H1 (cell line): ENCODE measurements at regions not wholly inside any gene's neighbourhood (a gene's known extent, or its start where the extent isn't known, plus 50 kb on each side); places are given as distances from the start of the nearest gene placed in this dataset.

Source experiments
- CTCF ChIA-PET: fragments of 300-600 bp; sonication (Branson Sonifier 250); formaldehyde crosslinking; loops from one replicate; lab custom pipeline; 2021; ENCODE audit not compliant: partially characterized antibody; lab: Charles Lee
- POLR2A ChIA-PET: fragments of 300-600 bp; sonication (Branson Sonifier 250); formaldehyde crosslinking; loops from one replicate; lab custom pipeline; 2021; ENCODE audit warnings: inconsistent platforms; ENCODE audit not compliant: partially characterized antibody; lab: Charles Lee
- DNase-seq, 2 experiments: peaks; one replicate each; pipeline versions ENCODE4 v3.0.0 to v3.0.0-alpha.2; 2010 to 2022; ENCODE audit warnings: low spot score in 2 of 2, low read depth in 1 of 2, mixed read lengths in 1 of 2
- FAIRE-seq: peaks from 2 replicates; lab custom pipeline; 2011; peaks lifted over from hg19 to GRCh38; lab: Jason Lieb, UNC
- H2AFZ ChIP-seq: 2 replicates; pipeline ENCODE4 v1.8.1; 2012; ENCODE audit warnings: low read length, inconsistent platforms
- H2AK5ac ChIP-seq: 2 replicates; pipeline ENCODE4 v1.6.1; 2013; ENCODE audit warnings: low read depth, low read length
- H2BK120ac ChIP-seq: replicated peaks from 2 replicates; pipeline ENCODE3; 2013; ENCODE audit warnings: low read depth, low read length, inconsistent platforms
- H2BK12ac ChIP-seq: 2 replicates; pipeline ENCODE4 v1.6.1; 2013; ENCODE audit warnings: low read depth, low read length
- H2BK15ac ChIP-seq: 2 replicates; pipeline ENCODE4 v1.6.1; 2013; ENCODE audit warnings: low read length
- H2BK20ac ChIP-seq: 2 replicates; pipeline ENCODE4 v1.6.1; 2013; ENCODE audit warnings: low read length
- H2BK5ac ChIP-seq: 2 replicates; pipeline ENCODE4 v1.6.1; 2013; ENCODE audit warnings: low read depth, low read length
- H3K14ac ChIP-seq: 2 replicates; pipeline ENCODE4 v1.6.1; 2013; ENCODE audit warnings: inconsistent platforms; ENCODE audit not compliant: insufficient read length
- H3K18ac ChIP-seq: 2 replicates; pipeline ENCODE4 v1.6.1; 2013; ENCODE audit warnings: low read length; ENCODE audit errors: extremely low read depth
- H3K23ac ChIP-seq: 2 replicates; pipeline ENCODE4 v1.6.1; 2013; ENCODE audit warnings: inconsistent platforms; ENCODE audit not compliant: insufficient read length
- H3K23me2 ChIP-seq: 2 replicates; pipeline ENCODE4 v1.6.1; 2013; ENCODE audit warnings: low read depth, low read length
- H3K27ac ChIP-seq: 2 replicates; pipeline ENCODE4 v1.6.1; 2011; ENCODE audit warnings: low read depth, low read length, inconsistent platforms
- H3K27me3 ChIP-seq, 4 experiments: replicated peaks in 1 of 4; 1 replicate in 1 of 4; 2 replicates in 3 of 4; pipeline versions ENCODE4 v1.6.1 to v1.8.1; 2011 to 2013; ENCODE audit warnings: low read length in 3 of 4, mild to moderate bottlenecking in 3 of 4, inconsistent platforms in 2 of 4, mixed read lengths in 2 of 4, moderate library complexity in 1 of 4; ENCODE audit not compliant: control insufficient read depth in 3 of 4, insufficient read depth in 3 of 4; ENCODE audit errors: extremely low read depth in 1 of 4
- H3K36me3 ChIP-seq, 4 experiments: 2 replicates each; pipeline versions ENCODE4 v1.6.1 to v1.8.1; 2011 to 2013; ENCODE audit warnings: mild to moderate bottlenecking in 4 of 4, low read length in 3 of 4, moderate library complexity in 2 of 4, control low read depth in 1 of 4, inconsistent platforms in 1 of 4; ENCODE audit not compliant: insufficient read depth in 4 of 4, control insufficient read depth in 2 of 4
- H3K4ac ChIP-seq: replicated peaks from 2 replicates; pipeline ENCODE3; 2013; ENCODE audit warnings: low read length, low read depth, mixed read lengths, inconsistent platforms; ENCODE audit not compliant: insufficient read length
- H3K4me1 ChIP-seq, 4 experiments: replicated peaks in 1 of 4; 1 replicate in 1 of 4; 2 replicates in 3 of 4; pipeline versions ENCODE4 v1.6.1 to v1.8.1; 2011 to 2013; ENCODE audit warnings: low read length in 3 of 4, inconsistent platforms in 2 of 4, mixed read lengths in 1 of 4; ENCODE audit not compliant: insufficient read depth in 4 of 4, control insufficient read depth in 3 of 4
- H3K4me2 ChIP-seq, 2 experiments: 2 replicates each; pipeline versions ENCODE4 v1.6.1 to v1.8.1; 2011 to 2013; ENCODE audit warnings: low read depth in 2 of 2, low read length in 2 of 2, control low read depth in 1 of 2, inconsistent platforms in 1 of 2, mild to moderate bottlenecking in 1 of 2; ENCODE audit not compliant: insufficient read depth in 1 of 2
- H3K4me3 ChIP-seq, 4 experiments: fragments of 200-600, 300-600 bp in 1 of 4; sonication (generic), shearing (Covaris generic), sonication (Bioruptor Twin) in 1 of 4; 2 replicates each; pipeline versions ENCODE4 v1.5.1 to v1.8.1; 2011 to 2016; ENCODE audit warnings: low read length in 4 of 4, low read depth in 3 of 4, control low read depth in 2 of 4, inconsistent platforms in 2 of 4, mild to moderate bottlenecking in 2 of 4, mixed read lengths in 1 of 4, moderate library complexity in 1 of 4; ENCODE audit not compliant: insufficient read depth in 2 of 4; ENCODE audit errors: extremely low read depth in 1 of 4
- H3K56ac ChIP-seq: replicated peaks from 2 replicates; pipeline ENCODE3; 2013; ENCODE audit warnings: low read depth, mild to moderate bottlenecking, mixed read lengths, low read length, inconsistent platforms; ENCODE audit not compliant: insufficient read length
- H3K79me1 ChIP-seq: 2 replicates; pipeline ENCODE4 v1.6.1; 2013; ENCODE audit warnings: low read depth, low read length, control low read depth
- H3K79me2 ChIP-seq, 2 experiments: 2 replicates each; pipeline versions ENCODE4 v1.6.1 to v1.8.1; 2012 to 2013; ENCODE audit warnings: low read length in 2 of 2, mild to moderate bottlenecking in 2 of 2, inconsistent platforms in 1 of 2; ENCODE audit not compliant: insufficient read depth in 2 of 2, control insufficient read depth in 1 of 2
- H3K9ac ChIP-seq, 4 experiments: replicated peaks in 1 of 4; 1 replicate in 1 of 4; 2 replicates in 3 of 4; pipeline versions ENCODE4 v1.6.1 to v1.8.1; 2011 to 2013; ENCODE audit warnings: low read depth in 3 of 4, low read length in 3 of 4, control low read depth in 2 of 4, mild to moderate bottlenecking in 2 of 4, moderate library complexity in 2 of 4, inconsistent platforms in 1 of 4; ENCODE audit errors: extremely low read depth in 1 of 4
- H3K9me3 ChIP-seq, 2 experiments: 2 replicates each; pipeline versions ENCODE4 v1.6.1 to v1.8.1; 2012 to 2013; ENCODE audit warnings: mild to moderate bottlenecking in 2 of 2, moderate library complexity in 2 of 2, control low read depth in 1 of 2, inconsistent platforms in 1 of 2, low read depth in 1 of 2, low read length in 1 of 2, mixed read lengths in 1 of 2; ENCODE audit not compliant: insufficient read depth in 2 of 2
- H4K20me1 ChIP-seq, 2 experiments: replicated peaks in 1 of 2; 2 replicates each; pipeline versions ENCODE3 to v1.8.1; 2011 to 2013; ENCODE audit warnings: inconsistent platforms in 2 of 2, low read length in 2 of 2, mild to moderate bottlenecking in 1 of 2; ENCODE audit not compliant: insufficient read depth in 2 of 2, control insufficient read depth in 1 of 2
- H4K5ac ChIP-seq: 2 replicates; pipeline ENCODE4 v1.6.1; 2013; ENCODE audit warnings: low read length, low read depth, mixed read lengths, inconsistent platforms; ENCODE audit not compliant: insufficient read length
- H4K8ac ChIP-seq: 2 replicates; pipeline ENCODE4 v1.8.0; 2013; ENCODE audit warnings: mild to moderate bottlenecking, moderate library complexity, low read length, inconsistent platforms; ENCODE audit not compliant: insufficient read depth; ENCODE audit errors: extremely low read depth
- H4K91ac ChIP-seq: replicated peaks from 2 replicates; pipeline ENCODE3; 2013; ENCODE audit warnings: low read length, mixed read lengths, inconsistent platforms; ENCODE audit not compliant: insufficient read length
- BCL11A ChIP-seq, 2 experiments: IDR thresholded peaks; one replicate each; pipeline ENCODE4 v1.6.1; 2011; ENCODE audit warnings: low read depth in 2 of 2, low read length in 2 of 2, mild to moderate bottlenecking in 2 of 2
- CHD2 ChIP-seq: IDR thresholded peaks from 2 replicates; pipeline ENCODE4 v1.6.1; 2012; ENCODE audit warnings: low read length, improper control_type of control experiment
- CREB1 ChIP-seq: IDR thresholded peaks from 2 replicates; pipeline ENCODE4 v1.6.1; 2012; ENCODE audit warnings: inconsistent platforms
- CTCF ChIP-seq, 3 experiments: IDR thresholded peaks; 1 replicate in 2 of 3; 2 replicates in 1 of 3; pipeline versions ENCODE4 v1.5.1 to v1.6.1; 2011; ENCODE audit warnings: low read length in 3 of 3, mild to moderate bottlenecking in 3 of 3, inconsistent platforms in 2 of 3, low read depth in 1 of 3, moderate library complexity in 1 of 3; ENCODE audit not compliant: insufficient read depth in 1 of 3; ENCODE audit errors: control extremely low read depth in 1 of 3
- EZH2 ChIP-seq: fragments of 200-600 bp; sonication (generic); IDR thresholded peaks from 2 replicates; pipeline ENCODE4 v1.7.1; 2012; ENCODE audit warnings: low read depth, mild to moderate bottlenecking, moderate library complexity, low read length, inconsistent platforms; ENCODE audit not compliant: severe bottlenecking
- KDM4A ChIP-seq: IDR thresholded peaks from one replicate; pipeline ENCODE4 v1.7.1; 2012; ENCODE audit warnings: low read depth, mild to moderate bottlenecking, moderate library complexity, low read length, inconsistent platforms; ENCODE audit not compliant: severe bottlenecking
- MAX ChIP-seq: IDR thresholded peaks from 2 replicates; pipeline ENCODE4 v1.6.1; 2012; ENCODE audit warnings: inconsistent platforms
- TAF1 ChIP-seq: IDR thresholded peaks from 2 replicates; pipeline ENCODE4 v1.6.1; 2011; ENCODE audit warnings: mild to moderate bottlenecking, low read depth, low read length
- TAF7 ChIP-seq: optimal IDR thresholded peaks from 2 replicates; pipeline ENCODE3; 2011; ENCODE audit warnings: low read depth, mild to moderate bottlenecking, inconsistent platforms, low read length, moderate library complexity, borderline replicate concordance
- TCF12 ChIP-seq: IDR thresholded peaks from 2 replicates; pipeline ENCODE4 v1.6.1; 2011; ENCODE audit warnings: low read depth, mild to moderate bottlenecking, low read length
- YY1 ChIP-seq: IDR thresholded peaks from 2 replicates; pipeline ENCODE4 v1.6.1; 2011; ENCODE audit warnings: low read depth, mild to moderate bottlenecking, low read length
- WGBS, 2 experiments: shearing (Covaris generic) in 1 of 2; methylation state at CpG; one replicate each; pipeline versions ENCODE4 v1.1.6 to v1.1.7; 2013 to 2015; ENCODE audit warnings: low lambda C conversion rate in 2 of 2, mixed read lengths in 2 of 2, inconsistent platforms in 1 of 2, low coverage in 1 of 2, missing lambda C conversion rate in 1 of 2; ENCODE audit not compliant: insufficient replicate concordance in 2 of 2, insufficient coverage in 1 of 2, insufficient read length in 1 of 2; ENCODE audit errors: extremely low coverage in 1 of 2, missing lambda C conversion rate in 1 of 2; 5-methylcytosine and 5-hydroxymethylcytosine counted together

GRCh38 chr2:4515871-4516761 is 812.7 kb downstream of the DCDC2C start:
- FAIRE-seq (no peak), DNase-seq (no peak)
- H4K5ac ChIP-seq, result no peak overlapping the region
- no peak overlapping the region for H2BK120ac ChIP-seq
- POLR2A ChIA-PET, result no interaction called here
- H4K91ac ChIP-seq, result no peak overlapping the region
- no peaks in the 10 kb centered on the region for H3K79me2 ChIP-seq
- H3K23ac ChIP-seq, result no peak overlapping the region
- H2BK15ac ChIP-seq, result no peak overlapping the region
- CTCF ChIA-PET, result interaction anchor here (1.4 kb wide), 1 partner anchor 15 kb away, joined by 3 read pairs; no protein-coding TSS in a partner anchor
- H2BK20ac ChIP-seq, result no peak overlapping the region
- no peaks in the 10 kb centered on the region for H3K23me2 ChIP-seq
- H3K9ac ChIP-seq, result no peak overlapping the region
- WGBS, 2 experiments, result 89 to 100% methylated on average over 3 to 11 of the region's 11 CpGs
- no peak overlapping the region for H3K18ac ChIP-seq
- H3K56ac ChIP-seq, result no peak overlapping the region
- no peak overlapping the region for H2AFZ ChIP-seq
- H3K36me3 ChIP-seq, result no peaks in the 10 kb centered on the region
- H2BK12ac ChIP-seq, result no peak overlapping the region
- H4K20me1 ChIP-seq, result no peaks in the 10 kb centered on the region
- H3K4ac ChIP-seq, result no peak overlapping the region
- H2AK5ac ChIP-seq, result no peak overlapping the region
- H3K14ac ChIP-seq, result no peak overlapping the region
- no peaks in the 10 kb centered on the region for H3K79me1 ChIP-seq
- no peaks in the 10 kb centered on the region for H3K4me1 ChIP-seq
- no peak overlapping the region for H3K4me3 ChIP-seq
- H4K8ac ChIP-seq, result no peak overlapping the region
- no peak overlapping the region for H3K27ac ChIP-seq
- no peaks in the 10 kb centered on the region for H3K27me3 ChIP-seq
- no peaks in the 10 kb centered on the region for H3K9me3 ChIP-seq
- H3K4me2 ChIP-seq, result no peak overlapping the region
- H2BK5ac ChIP-seq, result no peak overlapping the region
- TF ChIP-seq TAF1, result no peak
- no peak for TF ChIP-seq YY1
- no peak for TF ChIP-seq KDM4A
- no peak for TF ChIP-seq TAF7
- TF ChIP-seq CREB1, result no peak
- no peak for TF ChIP-seq CTCF (IDR thresholded peaks at IDR 0.05; ENCODE audit: control extremely low read depth in 1 of 3, insufficient read depth in 1 of 3, low read depth in 1 of 3, low read length in 3 of 3)
- no peak for TF ChIP-seq BCL11A (IDR thresholded peaks at IDR 0.05; ENCODE audit: low read depth in 2 of 2, low read length in 2 of 2)
- TF ChIP-seq EZH2, result no peak
- TF ChIP-seq TCF12, result no peak
- no peak for TF ChIP-seq MAX
- TF ChIP-seq CHD2, result no peak
